MCF 10A (cell line): ENCODE measurements at regions not wholly inside any gene's neighbourhood (a gene's known extent, or its start where the extent isn't known, plus 50 kb on each side); places are given as distances from the start of the nearest gene placed in this dataset.
A peak's percentile ranks its signal among the peaks of the same experiment; 100 is the strongest.

Experiments
- BruUV-seq: library from RNA; stranded (reverse); fragments of 400-500 nt; replicated peaks from 2 replicates; lab custom pipeline; 2021; lab: Mats Ljungman, UMichigan
- CTCF ChIA-PET: fragments of 300-600 bp; sonication (Branson Sonifier 250); formaldehyde crosslinking; extraction: SDS; loops from one replicate; lab custom pipeline; 2021; ENCODE audit warnings: antibody characterized with exemption, inconsistent platforms; lab: Yijun Ruan, JAX
- POLR2A ChIA-PET: fragments of 300-600, 350-650 bp; sonication (Branson Sonifier 250); formaldehyde crosslinking; extraction: SDS; loops from one replicate; lab custom pipeline; 2020; ENCODE audit warnings: antibody characterized with exemption, inconsistent platforms; lab: Yijun Ruan, JAX
- DNase-seq: peaks from one replicate; pipeline ENCODE4 v3.0.0-alpha.2; 2018; ENCODE audit not compliant: unreplicated experiment
- H3K27ac Mint-ChIP-seq: one replicate; pipeline ENCODE4 v1.8.0; 2022; ENCODE audit warnings: mild to moderate bottlenecking, low read depth, mixed read lengths; ENCODE audit not compliant: unreplicated experiment
- H3K27me3 Mint-ChIP-seq: one replicate; pipeline ENCODE4 v1.8.0; 2022; ENCODE audit warnings: mixed read lengths; ENCODE audit not compliant: insufficient read depth, unreplicated experiment
- H3K36me3 Mint-ChIP-seq: one replicate; pipeline ENCODE4 v1.8.0; 2022; ENCODE audit warnings: mild to moderate bottlenecking, moderate library complexity, mixed read lengths; ENCODE audit not compliant: insufficient read depth, unreplicated experiment
- H3K4me1 Mint-ChIP-seq: one replicate; pipeline ENCODE4 v1.8.0; 2022; ENCODE audit warnings: mixed read lengths; ENCODE audit not compliant: insufficient read depth, unreplicated experiment
- H3K4me3 Mint-ChIP-seq: one replicate; pipeline ENCODE4 v1.8.0; 2022; ENCODE audit warnings: mild to moderate bottlenecking, moderate library complexity, mixed read lengths; ENCODE audit not compliant: unreplicated experiment
- H3K9me3 Mint-ChIP-seq: one replicate; pipeline ENCODE4 v1.8.0; 2022; ENCODE audit warnings: mixed read lengths; ENCODE audit not compliant: unreplicated experiment
- CTCF ChIP-seq: fragments of 200-600 bp; IDR thresholded peaks from one replicate; pipeline ENCODE4 v1.8.0; 2022; ENCODE audit warnings: antibody characterized with exemption, mild to moderate bottlenecking; ENCODE audit not compliant: unreplicated experiment
- intact Hi-C: fragments of 100-400 bp; cut with micrococcal nuclease; formaldehyde crosslinking; loops from 2 replicates; pipeline ENCODE4 v1.14.1; 2022

GRCh38 chr2:42925742-42926433, 133.5 kb upstream of the HAAO start:
- H3K4me3 Mint-ChIP-seq, result no peak overlapping the region
- no peak for TF ChIP-seq CTCF
- H3K4me1 Mint-ChIP-seq, result peaks cover 32% of the 10 kb centered on the region
- ChIA-PET POLR2A (interaction anchor here (0.5 to 1.1 kb wide), 5 partner anchors 9 to 296 kb away, joined by 3 to 4 read pairs (median 3); no protein-coding TSS in a partner anchor), CTCF (interaction anchor here (0.6 to 1.8 kb wide), 8 partner anchors 10 to 826 kb away, joined by 3 to 7 read pairs (median 3); no protein-coding TSS in a partner anchor)
- no peaks in the 10 kb centered on the region for H3K36me3 Mint-ChIP-seq
- no peaks in the 10 kb centered on the region for H3K9me3 Mint-ChIP-seq
- BruUV-seq, result no TSS peak
- DNase-seq, result no peak
- no peaks in the 10 kb centered on the region for H3K27me3 Mint-ChIP-seq
- no peak overlapping the region for H3K27ac Mint-ChIP-seq
- intact Hi-C loops, result loop anchor here (5.0 kb wide), 1 partner anchor 69 kb away; no protein-coding TSS in a partner anchor

GRCh38 chr2:42924418-42924886, 132.1 kb upstream of the HAAO start:
- BruUV-seq, result no TSS peak
- no peaks in the 10 kb centered on the region for H3K9me3 Mint-ChIP-seq
- DNase-seq, result peak; percentile 60

GRCh38 chr2:42923580-42924417, 131.4 kb upstream of the HAAO start:
- peaks cover 32% of the 10 kb centered on the region for H3K4me1 Mint-ChIP-seq
- ChIA-PET CTCF (interaction anchor here (0.5 to 1.2 kb wide), 7 partner anchors 20 to 306 kb away, joined by 3 to 7 read pairs (median 4); no protein-coding TSS in a partner anchor), POLR2A (interaction anchor here (0.7 to 1.3 kb wide), 2 partner anchors 17 to 27 kb away, joined by 3 to 4 read pairs; no protein-coding TSS in a partner anchor)
- no peaks in the 10 kb centered on the region for H3K36me3 Mint-ChIP-seq
- H3K27ac Mint-ChIP-seq, result peak overlapping the region; percentile 77
- TF ChIP-seq CTCF, result no peak
- BruUV-seq, result no TSS peak
- no peaks in the 10 kb centered on the region for H3K27me3 Mint-ChIP-seq
- no peak overlapping the region for H3K4me3 Mint-ChIP-seq
- DNase-seq, result no peak
- no peaks in the 10 kb centered on the region for H3K9me3 Mint-ChIP-seq
- intact Hi-C loops, result no loop called here

More at GRCh38 chr2:42924418-42924886, 132.1 kb upstream of the HAAO start:
- H3K4me1 Mint-ChIP-seq, result peaks cover 32% of the 10 kb centered on the region
- POLR2A ChIA-PET, result interaction anchor here (0.7 to 1.1 kb wide), 2 partner anchors 18 kb away, joined by 3 to 4 read pairs; no protein-coding TSS in a partner anchor
- TF ChIP-seq CTCF, result no peak
- peak overlapping the region; percentile 77 for H3K27ac Mint-ChIP-seq
- CTCF ChIA-PET, result interaction anchor here (0.7 to 1.2 kb wide), 3 partner anchors 49 to 96 kb away, joined by 3 to 7 read pairs (median 5); no protein-coding TSS in a partner anchor
- intact Hi-C loops, result no loop called here
- no peaks in the 10 kb centered on the region for H3K27me3 Mint-ChIP-seq
- no peaks in the 10 kb centered on the region for H3K36me3 Mint-ChIP-seq
- H3K4me3 Mint-ChIP-seq, result peak overlapping the region; percentile 52
